ENCODE measurements at regions not wholly inside any gene's neighbourhood (a gene's known extent, or its start where the extent isn't known, plus 50 kb on each side); places are given as distances from the start of the nearest gene placed in this dataset.

- no peak overlapping the region for H3K4me3 Mint-ChIP-seq
- DNase-seq (ENCODE audit: low spot score) (no peak), ATAC-seq (no peak)
- peaks cover 3% of the 10 kb centered on the region for H3K27me3 Mint-ChIP-seq (ENCODE audit: insufficient read depth, low read depth, poor library complexity)
- peaks cover 30% of the 10 kb centered on the region for H3K36me3 Mint-ChIP-seq (ENCODE audit: low read depth)
- Histone ChIP-seq H3K79me2 (replicated peaks; ENCODE audit: insufficient read depth) (no peaks in the 10 kb centered on the region), H3K36me3 (ENCODE audit: insufficient read depth) (0 out of 2 replicates have a peak, but pooled peaks cover 4% of the 10 kb centered on the region), H4K20me1 (replicated peaks; ENCODE audit: insufficient read depth) (no peaks in the 10 kb centered on the region), H3K4me3 (no peak overlapping the region), H3F3A (replicated peaks; ENCODE audit: low read depth) (no peaks in the 10 kb centered on the region), H3K9me2 (ENCODE audit: insufficient read depth) (peaks cover 13% of the 10 kb centered on the region; the same call in 1 of the 2 replicates), H3K4me1 (ENCODE audit: insufficient read depth) (peaks cover 9% of the 10 kb centered on the region; the same call in 1 of the 2 replicates), H3K4me2 (no peak overlapping the region), H2AFZ (no peak overlapping the region), H3K27me3 (ENCODE audit: insufficient read depth) (no peaks in the 10 kb centered on the region), H3K27ac (ENCODE audit: low read depth) (no peak overlapping the region)
- no peak overlapping the region for H3K27ac Mint-ChIP-seq
- no peak for TF ChIP-seq STAT1 (IDR thresholded peaks at IDR 0.05; ENCODE audit: unreplicated experiment)
- peaks cover 13% of the 10 kb centered on the region for H3K4me1 Mint-ChIP-seq
- peaks cover 28% of the 10 kb centered on the region for H3K9me3 Mint-ChIP-seq
Observed at GRCh38 chr10:107589081-107589480, 424.6 kb upstream of the SORCS1 start.

- H3K4me3 ChIP-seq: no peak overlapping the region
- 0 out of 2 replicates have a peak, but pooled peaks cover 4% of the 10 kb centered on the region for H3K36me3 ChIP-seq (ENCODE audit: insufficient read depth)
- H3K27me3 ChIP-seq (ENCODE audit: insufficient read depth): no peaks in the 10 kb centered on the region
- H3K4me1 ChIP-seq (ENCODE audit: insufficient read depth): peaks cover 9% of the 10 kb centered on the region; the same call in 1 of the 2 replicates
- peaks cover 3% of the 10 kb centered on the region for H3K27me3 Mint-ChIP-seq (ENCODE audit: insufficient read depth, low read depth, poor library complexity)
- H3F3A ChIP-seq (replicated peaks; ENCODE audit: low read depth): no peaks in the 10 kb centered on the region
- peaks cover 28% of the 10 kb centered on the region for H3K9me3 Mint-ChIP-seq
- no peak overlapping the region for H3K27ac Mint-ChIP-seq
- H3K27ac ChIP-seq (ENCODE audit: low read depth): no peak overlapping the region
- no peaks in the 10 kb centered on the region for H3K79me2 ChIP-seq (replicated peaks; ENCODE audit: insufficient read depth)
- peaks cover 8% of the 10 kb centered on the region; the same call in 1 of the 2 replicates for H3K9me2 ChIP-seq (ENCODE audit: insufficient read depth)
- H4K20me1 ChIP-seq (replicated peaks; ENCODE audit: insufficient read depth): no peaks in the 10 kb centered on the region
- peaks cover 30% of the 10 kb centered on the region for H3K36me3 Mint-ChIP-seq (ENCODE audit: low read depth)
- H3K4me1 Mint-ChIP-seq: peaks cover 13% of the 10 kb centered on the region
- no peak overlapping the region for H3K4me3 Mint-ChIP-seq
- no peak for DNase-seq (ENCODE audit: low spot score)
- no peak overlapping the region for H2AFZ ChIP-seq
- TF ChIP-seq NANOG (IDR thresholded peaks at IDR 0.05; ENCODE audit: borderline replicate concordance): no peak
- no peak for TF ChIP-seq ZNF114 (CRISPR knock-in tag; IDR thresholded peaks at IDR 0.05)
- TF ChIP-seq ZNF462 (CRISPR knock-in tag; IDR thresholded peaks at IDR 0.05): no peak
- no peak for TF ChIP-seq JUNB (IDR thresholded peaks at IDR 0.05; ENCODE audit: unreplicated experiment)
- no peak for TF ChIP-seq CREB1 (CRISPR knock-in tag; IDR thresholded peaks at IDR 0.05; ENCODE audit: low read depth)
- TF ChIP-seq EZH2phosphoT487 (IDR thresholded peaks at IDR 0.05; ENCODE audit: unreplicated experiment): no peak
- TF ChIP-seq STAT1 (IDR thresholded peaks at IDR 0.05; ENCODE audit: unreplicated experiment): no peak
- TF ChIP-seq, protein P1, sequence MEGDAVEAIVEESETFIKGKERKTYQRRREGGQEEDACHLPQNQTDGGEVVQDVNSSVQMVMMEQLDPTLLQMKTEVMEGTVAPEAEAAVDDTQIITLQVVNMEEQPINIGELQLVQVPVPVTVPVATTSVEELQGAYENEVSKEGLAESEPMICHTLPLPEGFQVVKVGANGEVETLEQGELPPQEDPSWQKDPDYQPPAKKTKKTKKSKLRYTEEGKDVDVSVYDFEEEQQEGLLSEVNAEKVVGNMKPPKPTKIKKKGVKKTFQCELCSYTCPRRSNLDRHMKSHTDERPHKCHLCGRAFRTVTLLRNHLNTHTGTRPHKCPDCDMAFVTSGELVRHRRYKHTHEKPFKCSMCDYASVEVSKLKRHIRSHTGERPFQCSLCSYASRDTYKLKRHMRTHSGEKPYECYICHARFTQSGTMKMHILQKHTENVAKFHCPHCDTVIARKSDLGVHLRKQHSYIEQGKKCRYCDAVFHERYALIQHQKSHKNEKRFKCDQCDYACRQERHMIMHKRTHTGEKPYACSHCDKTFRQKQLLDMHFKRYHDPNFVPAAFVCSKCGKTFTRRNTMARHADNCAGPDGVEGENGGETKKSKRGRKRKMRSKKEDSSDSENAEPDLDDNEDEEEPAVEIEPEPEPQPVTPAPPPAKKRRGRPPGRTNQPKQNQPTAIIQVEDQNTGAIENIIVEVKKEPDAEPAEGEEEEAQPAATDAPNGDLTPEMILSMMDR (conservative IDR thresholded peaks at IDR 0.05; ENCODE audit: low read depth in 2 of 2): no peak
- TF ChIP-seq EZH2 (IDR thresholded peaks at IDR 0.05; ENCODE audit: low read depth, unreplicated experiment): no peak
- TF ChIP-seq ZNF331 (CRISPR knock-in tag; IDR thresholded peaks at IDR 0.05; ENCODE audit: low read depth): no peak
- TF ChIP-seq ETS1 (IDR thresholded peaks at IDR 0.05): no peak
- no peak for ATAC-seq
- no peak overlapping the region for H3K4me2 ChIP-seq
Observed at GRCh38 chr10:107585630-107586029, 421.1 kb upstream of the SORCS1 start.

Data from GM23338 (cell line).